Peyer's patch (tissue), 4 donors: ENCODE measurements at regions not wholly inside any gene's neighbourhood (a gene's known extent, or its start where the extent isn't known, plus 50 kb on each side); places are given as distances from the start of the nearest gene placed in this dataset.
"Not testable (repeated sequence)": the region's sequence is repeated elsewhere in the genome, so short reads cannot be mapped to it uniquely, and the experiment has no call there.

Experiments used
- POLR2A ChIP-seq, 2 donors: fragments of 450-650 bp; IDR thresholded peaks; one replicate each; pipeline ENCODE4 v1.5.1; 2017; ENCODE audit warnings: antibody characterized with exemption in 2 of 2, mild to moderate bottlenecking in 2 of 2, moderate library complexity in 2 of 2
- TF ChIP-seq, protein P1 (sequence below), 6 experiments: fragments of 450-650 bp in 4 of 6; fragments of 200-600 bp in 2 of 6; sonication (generic) in 1 of 6; IDR thresholded peaks; one replicate each; pipeline ENCODE4 v1.5.1; 2017 to 2019; ENCODE audit warnings: antibody characterized with exemption in 6 of 6, mild to moderate bottlenecking in 3 of 6, moderate library complexity in 1 of 6

DNA sequence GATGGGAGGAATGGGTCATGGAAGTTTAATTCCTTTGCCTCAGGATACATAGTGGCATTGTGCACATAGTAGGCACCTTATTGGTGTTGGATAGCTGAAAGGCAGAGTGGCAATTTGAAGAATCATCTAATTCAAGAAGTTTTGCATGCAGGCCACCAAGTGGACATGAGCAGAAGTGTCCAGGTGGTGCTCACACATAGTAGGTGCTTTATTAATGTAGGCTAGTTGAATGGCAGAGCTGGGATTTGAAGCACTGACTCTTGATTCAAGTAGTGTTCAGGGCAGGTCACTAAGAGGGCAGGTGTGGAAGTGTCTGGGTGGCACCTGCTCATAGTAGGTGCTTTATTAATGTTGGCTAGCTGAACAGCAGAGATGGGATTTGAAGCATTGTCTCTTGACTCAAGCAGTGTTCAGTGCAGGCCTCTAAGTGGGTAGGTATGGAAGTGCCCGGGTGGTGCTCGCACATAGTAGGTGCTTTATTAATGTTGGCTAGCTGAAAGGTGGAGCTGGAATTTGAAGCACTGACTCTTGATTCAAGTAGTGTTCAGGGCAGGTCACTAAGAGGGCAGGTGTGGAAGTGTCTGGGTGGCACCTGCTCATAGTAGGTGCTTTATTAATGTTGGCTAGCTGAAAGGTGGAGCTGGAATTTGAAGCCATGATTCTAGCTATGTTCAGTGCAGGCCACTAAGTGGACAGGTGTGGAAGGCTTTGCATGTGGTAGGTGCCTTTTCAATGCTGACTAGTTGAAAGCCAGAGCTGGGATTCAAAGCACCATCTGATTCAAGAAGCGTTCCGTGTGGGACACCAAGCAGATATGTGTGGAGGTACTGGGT is 58.3 kb upstream of the SORCS2 start:
- TF ChIP-seq, protein P1, sequence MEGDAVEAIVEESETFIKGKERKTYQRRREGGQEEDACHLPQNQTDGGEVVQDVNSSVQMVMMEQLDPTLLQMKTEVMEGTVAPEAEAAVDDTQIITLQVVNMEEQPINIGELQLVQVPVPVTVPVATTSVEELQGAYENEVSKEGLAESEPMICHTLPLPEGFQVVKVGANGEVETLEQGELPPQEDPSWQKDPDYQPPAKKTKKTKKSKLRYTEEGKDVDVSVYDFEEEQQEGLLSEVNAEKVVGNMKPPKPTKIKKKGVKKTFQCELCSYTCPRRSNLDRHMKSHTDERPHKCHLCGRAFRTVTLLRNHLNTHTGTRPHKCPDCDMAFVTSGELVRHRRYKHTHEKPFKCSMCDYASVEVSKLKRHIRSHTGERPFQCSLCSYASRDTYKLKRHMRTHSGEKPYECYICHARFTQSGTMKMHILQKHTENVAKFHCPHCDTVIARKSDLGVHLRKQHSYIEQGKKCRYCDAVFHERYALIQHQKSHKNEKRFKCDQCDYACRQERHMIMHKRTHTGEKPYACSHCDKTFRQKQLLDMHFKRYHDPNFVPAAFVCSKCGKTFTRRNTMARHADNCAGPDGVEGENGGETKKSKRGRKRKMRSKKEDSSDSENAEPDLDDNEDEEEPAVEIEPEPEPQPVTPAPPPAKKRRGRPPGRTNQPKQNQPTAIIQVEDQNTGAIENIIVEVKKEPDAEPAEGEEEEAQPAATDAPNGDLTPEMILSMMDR (IDR thresholded peaks at IDR 0.05), result not testable (repeated sequence)
- not testable (repeated sequence) for TF ChIP-seq POLR2A (IDR thresholded peaks at IDR 0.05)
